ENCODE measurements at regions not wholly inside any gene's neighbourhood (a gene's known extent, or its start where the extent isn't known, plus 50 kb on each side); places are given as distances from the start of the nearest gene placed in this dataset.

DNA sequence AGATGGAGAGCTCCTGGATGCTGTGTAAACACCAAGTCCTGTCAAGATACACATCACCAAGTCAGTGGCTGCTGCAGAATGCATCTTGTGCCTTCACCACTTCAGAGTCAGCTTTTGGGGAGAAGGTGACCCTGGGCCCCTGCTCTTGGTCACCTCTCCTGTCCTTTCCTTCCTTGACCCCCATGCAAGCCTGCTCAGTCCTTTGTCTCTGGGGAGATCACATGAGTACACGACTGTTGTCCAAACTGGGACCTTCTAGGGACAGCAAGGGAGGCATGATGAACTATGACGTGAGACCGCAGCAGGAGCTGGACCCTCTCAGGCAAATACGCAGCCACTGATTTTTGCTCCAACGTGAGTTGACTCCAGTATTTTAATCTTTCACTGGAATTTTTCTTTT, 706.9 kb upstream of the ID2 start:
- TF ChIP-seq, protein P1, sequence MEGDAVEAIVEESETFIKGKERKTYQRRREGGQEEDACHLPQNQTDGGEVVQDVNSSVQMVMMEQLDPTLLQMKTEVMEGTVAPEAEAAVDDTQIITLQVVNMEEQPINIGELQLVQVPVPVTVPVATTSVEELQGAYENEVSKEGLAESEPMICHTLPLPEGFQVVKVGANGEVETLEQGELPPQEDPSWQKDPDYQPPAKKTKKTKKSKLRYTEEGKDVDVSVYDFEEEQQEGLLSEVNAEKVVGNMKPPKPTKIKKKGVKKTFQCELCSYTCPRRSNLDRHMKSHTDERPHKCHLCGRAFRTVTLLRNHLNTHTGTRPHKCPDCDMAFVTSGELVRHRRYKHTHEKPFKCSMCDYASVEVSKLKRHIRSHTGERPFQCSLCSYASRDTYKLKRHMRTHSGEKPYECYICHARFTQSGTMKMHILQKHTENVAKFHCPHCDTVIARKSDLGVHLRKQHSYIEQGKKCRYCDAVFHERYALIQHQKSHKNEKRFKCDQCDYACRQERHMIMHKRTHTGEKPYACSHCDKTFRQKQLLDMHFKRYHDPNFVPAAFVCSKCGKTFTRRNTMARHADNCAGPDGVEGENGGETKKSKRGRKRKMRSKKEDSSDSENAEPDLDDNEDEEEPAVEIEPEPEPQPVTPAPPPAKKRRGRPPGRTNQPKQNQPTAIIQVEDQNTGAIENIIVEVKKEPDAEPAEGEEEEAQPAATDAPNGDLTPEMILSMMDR (IDR thresholded peaks at IDR 0.05; ENCODE audit: low read depth, low read length) = no peak
- TF ChIP-seq POLR2A (IDR thresholded peaks at IDR 0.05; ENCODE audit: extremely low read depth, insufficient read length) = no peak

Measured in NB4 (cell line).